ENCODE measurements at regions not wholly inside any gene's neighbourhood (a gene's known extent, or its start where the extent isn't known, plus 50 kb on each side); places are given as distances from the start of the nearest gene placed in this dataset.

DNA sequence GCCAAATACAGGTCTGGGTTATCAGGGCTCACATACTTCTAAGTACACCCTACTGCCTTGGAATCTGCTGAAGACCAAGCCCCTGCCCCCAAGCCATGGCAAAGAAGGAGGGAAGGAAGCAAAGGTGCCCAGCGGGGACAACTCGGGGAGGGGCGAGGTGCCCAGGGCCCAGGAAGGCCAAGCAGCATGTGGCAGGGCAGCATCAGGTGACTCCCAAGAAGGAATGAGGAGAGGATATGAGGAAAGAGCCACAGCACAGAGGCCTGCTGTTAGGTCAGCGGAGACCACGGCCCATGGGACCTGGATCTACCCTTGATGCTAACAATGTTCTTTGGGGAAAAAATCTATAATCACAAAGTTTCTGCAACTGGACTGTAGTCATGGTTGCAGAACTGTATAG, 142.6 kb upstream of the CRHR1 start:
- TF ChIP-seq, protein P1, sequence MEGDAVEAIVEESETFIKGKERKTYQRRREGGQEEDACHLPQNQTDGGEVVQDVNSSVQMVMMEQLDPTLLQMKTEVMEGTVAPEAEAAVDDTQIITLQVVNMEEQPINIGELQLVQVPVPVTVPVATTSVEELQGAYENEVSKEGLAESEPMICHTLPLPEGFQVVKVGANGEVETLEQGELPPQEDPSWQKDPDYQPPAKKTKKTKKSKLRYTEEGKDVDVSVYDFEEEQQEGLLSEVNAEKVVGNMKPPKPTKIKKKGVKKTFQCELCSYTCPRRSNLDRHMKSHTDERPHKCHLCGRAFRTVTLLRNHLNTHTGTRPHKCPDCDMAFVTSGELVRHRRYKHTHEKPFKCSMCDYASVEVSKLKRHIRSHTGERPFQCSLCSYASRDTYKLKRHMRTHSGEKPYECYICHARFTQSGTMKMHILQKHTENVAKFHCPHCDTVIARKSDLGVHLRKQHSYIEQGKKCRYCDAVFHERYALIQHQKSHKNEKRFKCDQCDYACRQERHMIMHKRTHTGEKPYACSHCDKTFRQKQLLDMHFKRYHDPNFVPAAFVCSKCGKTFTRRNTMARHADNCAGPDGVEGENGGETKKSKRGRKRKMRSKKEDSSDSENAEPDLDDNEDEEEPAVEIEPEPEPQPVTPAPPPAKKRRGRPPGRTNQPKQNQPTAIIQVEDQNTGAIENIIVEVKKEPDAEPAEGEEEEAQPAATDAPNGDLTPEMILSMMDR (conservative IDR thresholded peaks at IDR 0.05; ENCODE audit: low read depth, low read length), result no peak
- TF ChIP-seq FOS (IDR thresholded peaks at IDR 0.05; ENCODE audit: low read depth, low read length) (no peak), BHLHE40 (IDR thresholded peaks at IDR 0.05; ENCODE audit: low read depth, low read length) (no peak), CHD1 (IDR thresholded peaks at IDR 0.05; ENCODE audit: low read depth, low read length) (no peak), POLR2A (IDR thresholded peaks at IDR 0.05; ENCODE audit: low read depth, low read length) (no peak), RFX5 (IDR thresholded peaks at IDR 0.05; ENCODE audit: low read depth, low read length) (no peak), CEBPB (IDR thresholded peaks at IDR 0.05; ENCODE audit: low read depth, low read length) (no peak), MAFK (IDR thresholded peaks at IDR 0.05; ENCODE audit: low read depth, low read length) (no peak), MAZ (IDR thresholded peaks at IDR 0.05; ENCODE audit: borderline replicate concordance, low read depth, low read length) (no peak), SMC3 (IDR thresholded peaks at IDR 0.05; ENCODE audit: low read depth, low read length) (no peak), MXI1 (IDR thresholded peaks at IDR 0.05; ENCODE audit: borderline replicate concordance, low read depth, low read length) (no peak)
- TF ChIP-seq, protein P2, sequence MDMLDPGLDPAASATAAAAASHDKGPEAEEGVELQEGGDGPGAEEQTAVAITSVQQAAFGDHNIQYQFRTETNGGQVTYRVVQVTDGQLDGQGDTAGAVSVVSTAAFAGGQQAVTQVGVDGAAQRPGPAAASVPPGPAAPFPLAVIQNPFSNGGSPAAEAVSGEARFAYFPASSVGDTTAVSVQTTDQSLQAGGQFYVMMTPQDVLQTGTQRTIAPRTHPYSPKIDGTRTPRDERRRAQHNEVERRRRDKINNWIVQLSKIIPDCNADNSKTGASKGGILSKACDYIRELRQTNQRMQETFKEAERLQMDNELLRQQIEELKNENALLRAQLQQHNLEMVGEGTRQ (IDR thresholded peaks at IDR 0.05; ENCODE audit: low read depth, low read length), result no peak
- TF ChIP-seq, protein P3, sequence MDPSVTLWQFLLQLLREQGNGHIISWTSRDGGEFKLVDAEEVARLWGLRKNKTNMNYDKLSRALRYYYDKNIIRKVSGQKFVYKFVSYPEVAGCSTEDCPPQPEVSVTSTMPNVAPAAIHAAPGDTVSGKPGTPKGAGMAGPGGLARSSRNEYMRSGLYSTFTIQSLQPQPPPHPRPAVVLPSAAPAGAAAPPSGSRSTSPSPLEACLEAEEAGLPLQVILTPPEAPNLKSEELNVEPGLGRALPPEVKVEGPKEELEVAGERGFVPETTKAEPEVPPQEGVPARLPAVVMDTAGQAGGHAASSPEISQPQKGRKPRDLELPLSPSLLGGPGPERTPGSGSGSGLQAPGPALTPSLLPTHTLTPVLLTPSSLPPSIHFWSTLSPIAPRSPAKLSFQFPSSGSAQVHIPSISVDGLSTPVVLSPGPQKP (IDR thresholded peaks at IDR 0.05; ENCODE audit: borderline replicate concordance, low read depth, low read length), result no peak
